ENCODE measurements at regions not wholly inside any gene's neighbourhood (a gene's known extent, or its start where the extent isn't known, plus 50 kb on each side); places are given as distances from the start of the nearest gene placed in this dataset.

DNA sequence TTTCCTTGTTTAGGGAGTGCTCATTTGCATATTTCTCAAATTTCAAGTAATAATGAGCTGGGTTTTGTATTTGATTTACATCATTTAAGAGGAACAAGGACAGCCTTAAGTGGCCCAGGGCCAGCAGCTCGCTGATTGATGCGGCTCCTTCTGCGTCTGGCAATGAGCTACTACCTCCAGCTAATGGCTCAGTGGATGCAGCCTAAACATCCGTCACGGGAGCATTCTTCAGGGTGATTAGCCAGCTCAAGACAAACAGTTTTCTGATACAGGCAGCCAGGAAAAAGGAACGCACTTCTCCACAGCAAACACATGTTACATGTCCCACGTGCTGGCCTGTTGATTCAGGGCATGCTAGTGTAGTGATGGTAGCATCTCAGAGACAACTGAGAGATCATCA lies 169.3 kb upstream of the TCERG1L start:
- DNase-seq (ENCODE audit: low spot score) (no peak), ATAC-seq (ENCODE audit: insufficient number of reproducible peaks, low FRiP score, low read depth) (no peak)
- Histone ChIP-seq H3K27ac (no peak overlapping the region), H3K4me1 (ENCODE audit: control insufficient read depth in 1 of 2, low read depth in 2 of 2) (no peaks in the 10 kb centered on the region), H3K36me3 (no peaks in the 10 kb centered on the region), H3K9me3 (no peaks in the 10 kb centered on the region), H3K4me3 (no peak overlapping the region), H3K27me3 (replicated peaks; ENCODE audit: insufficient read depth) (no peaks in the 10 kb centered on the region)
- TF ChIP-seq, protein P1, sequence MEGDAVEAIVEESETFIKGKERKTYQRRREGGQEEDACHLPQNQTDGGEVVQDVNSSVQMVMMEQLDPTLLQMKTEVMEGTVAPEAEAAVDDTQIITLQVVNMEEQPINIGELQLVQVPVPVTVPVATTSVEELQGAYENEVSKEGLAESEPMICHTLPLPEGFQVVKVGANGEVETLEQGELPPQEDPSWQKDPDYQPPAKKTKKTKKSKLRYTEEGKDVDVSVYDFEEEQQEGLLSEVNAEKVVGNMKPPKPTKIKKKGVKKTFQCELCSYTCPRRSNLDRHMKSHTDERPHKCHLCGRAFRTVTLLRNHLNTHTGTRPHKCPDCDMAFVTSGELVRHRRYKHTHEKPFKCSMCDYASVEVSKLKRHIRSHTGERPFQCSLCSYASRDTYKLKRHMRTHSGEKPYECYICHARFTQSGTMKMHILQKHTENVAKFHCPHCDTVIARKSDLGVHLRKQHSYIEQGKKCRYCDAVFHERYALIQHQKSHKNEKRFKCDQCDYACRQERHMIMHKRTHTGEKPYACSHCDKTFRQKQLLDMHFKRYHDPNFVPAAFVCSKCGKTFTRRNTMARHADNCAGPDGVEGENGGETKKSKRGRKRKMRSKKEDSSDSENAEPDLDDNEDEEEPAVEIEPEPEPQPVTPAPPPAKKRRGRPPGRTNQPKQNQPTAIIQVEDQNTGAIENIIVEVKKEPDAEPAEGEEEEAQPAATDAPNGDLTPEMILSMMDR (IDR thresholded peaks at IDR 0.05), result no peak

DNA sequence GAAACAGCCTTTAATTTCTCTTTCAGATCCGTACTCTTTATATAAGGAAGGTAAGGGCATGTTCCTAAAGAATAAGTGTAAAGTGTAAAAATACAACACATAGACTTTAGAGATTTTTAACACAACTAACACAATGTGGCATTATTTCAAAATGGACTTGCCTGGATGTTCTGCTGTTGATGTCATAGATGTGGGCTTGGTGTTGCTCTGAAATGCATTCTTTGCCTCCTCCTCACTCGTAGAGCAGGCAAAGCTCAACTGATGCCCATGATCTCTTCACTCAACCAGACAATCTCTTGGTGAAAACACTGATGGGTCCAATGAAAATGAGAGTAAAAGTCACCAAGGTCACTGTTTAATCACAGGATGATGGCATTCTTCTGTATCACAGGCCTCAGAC lies 174.2 kb upstream of the TCERG1L start:
- no peaks in the 10 kb centered on the region for H3K27me3 ChIP-seq (replicated peaks; ENCODE audit: insufficient read depth)
- H3K4me3 ChIP-seq, result no peak overlapping the region
- ATAC-seq (ENCODE audit: insufficient number of reproducible peaks, low FRiP score, low read depth), result no peak
- TF ChIP-seq, protein P1 (IDR thresholded peaks at IDR 0.05), result no peak
- no peaks in the 10 kb centered on the region for H3K9me3 ChIP-seq
- DNase-seq (ENCODE audit: low spot score), result no peak
- H3K27ac ChIP-seq, result no peak overlapping the region
- no peaks in the 10 kb centered on the region for H3K4me1 ChIP-seq (ENCODE audit: control insufficient read depth in 1 of 2, low read depth in 2 of 2)
- H3K36me3 ChIP-seq, result no peaks in the 10 kb centered on the region

DNA sequence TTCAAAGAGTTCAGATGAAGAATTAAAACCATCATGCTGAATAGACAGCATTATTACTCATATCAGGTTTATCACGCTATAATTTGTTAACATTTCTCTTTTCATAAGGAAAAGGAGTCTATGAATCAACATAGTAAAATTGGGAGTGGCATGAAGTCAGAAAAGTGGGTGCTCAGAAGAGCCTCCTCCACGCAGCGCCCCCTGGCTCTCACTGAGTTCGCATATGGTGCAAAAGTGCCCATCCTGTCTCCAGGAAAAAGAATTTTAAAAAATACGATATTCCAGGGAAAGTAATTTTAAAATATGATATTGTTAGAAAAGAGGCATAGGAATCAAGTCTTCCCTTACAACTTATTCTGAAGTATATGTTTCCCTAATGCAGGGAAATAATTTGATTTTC lies 176.3 kb upstream of the TCERG1L start:
- Histone ChIP-seq H3K4me1 (ENCODE audit: control insufficient read depth in 1 of 2, low read depth in 2 of 2) (no peaks in the 10 kb centered on the region), H3K27ac (no peak overlapping the region), H3K9me3 (no peaks in the 10 kb centered on the region), H3K27me3 (replicated peaks; ENCODE audit: insufficient read depth) (no peaks in the 10 kb centered on the region), H3K36me3 (no peaks in the 10 kb centered on the region), H3K4me3 (no peak overlapping the region)
- DNase-seq (ENCODE audit: low spot score), result no peak
- TF ChIP-seq, protein P1 (IDR thresholded peaks at IDR 0.05), result no peak
- ATAC-seq (ENCODE audit: insufficient number of reproducible peaks, low FRiP score, low read depth), result no peak

DNA sequence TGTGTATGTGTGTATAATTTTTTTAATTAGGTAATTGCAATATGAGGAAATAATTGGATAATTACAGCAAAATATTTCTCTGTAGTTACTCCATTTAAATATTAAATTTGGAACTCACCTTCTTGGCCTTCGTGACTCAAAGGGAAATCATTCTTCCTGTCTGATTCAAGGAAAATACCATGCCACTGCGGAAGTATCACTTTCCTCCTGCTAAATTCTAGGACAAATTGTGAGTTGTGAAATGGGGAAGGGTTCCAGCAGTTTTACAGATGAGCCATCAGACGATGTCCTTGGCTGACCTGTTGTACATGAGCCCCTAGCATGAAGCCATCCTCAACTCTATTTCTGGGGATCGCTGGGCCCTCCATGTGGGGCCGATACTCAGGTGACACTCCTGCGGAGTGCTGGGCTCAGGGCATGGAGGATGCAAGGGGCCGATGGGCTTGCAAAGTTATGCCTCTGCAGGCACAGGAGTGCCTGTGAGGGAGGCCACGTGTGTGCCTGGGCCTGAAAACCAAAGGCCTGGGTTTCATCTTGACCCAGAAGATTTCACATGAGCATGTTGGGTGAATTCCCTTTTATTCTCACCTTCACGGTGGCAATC lies 179.6 kb upstream of the TCERG1L start:
- Histone ChIP-seq H3K9me3 (no peaks in the 10 kb centered on the region), H3K27ac (no peak overlapping the region), H3K36me3 (no peaks in the 10 kb centered on the region), H3K4me1 (ENCODE audit: control insufficient read depth in 1 of 2, low read depth in 2 of 2) (no peaks in the 10 kb centered on the region), H3K4me3 (no peak overlapping the region), H3K27me3 (replicated peaks; ENCODE audit: insufficient read depth) (no peaks in the 10 kb centered on the region)
- TF ChIP-seq, protein P1 (IDR thresholded peaks at IDR 0.05), result no peak
- no peak for DNase-seq (ENCODE audit: low spot score)
- no peak for ATAC-seq (ENCODE audit: insufficient number of reproducible peaks, low FRiP score, low read depth)

DNA sequence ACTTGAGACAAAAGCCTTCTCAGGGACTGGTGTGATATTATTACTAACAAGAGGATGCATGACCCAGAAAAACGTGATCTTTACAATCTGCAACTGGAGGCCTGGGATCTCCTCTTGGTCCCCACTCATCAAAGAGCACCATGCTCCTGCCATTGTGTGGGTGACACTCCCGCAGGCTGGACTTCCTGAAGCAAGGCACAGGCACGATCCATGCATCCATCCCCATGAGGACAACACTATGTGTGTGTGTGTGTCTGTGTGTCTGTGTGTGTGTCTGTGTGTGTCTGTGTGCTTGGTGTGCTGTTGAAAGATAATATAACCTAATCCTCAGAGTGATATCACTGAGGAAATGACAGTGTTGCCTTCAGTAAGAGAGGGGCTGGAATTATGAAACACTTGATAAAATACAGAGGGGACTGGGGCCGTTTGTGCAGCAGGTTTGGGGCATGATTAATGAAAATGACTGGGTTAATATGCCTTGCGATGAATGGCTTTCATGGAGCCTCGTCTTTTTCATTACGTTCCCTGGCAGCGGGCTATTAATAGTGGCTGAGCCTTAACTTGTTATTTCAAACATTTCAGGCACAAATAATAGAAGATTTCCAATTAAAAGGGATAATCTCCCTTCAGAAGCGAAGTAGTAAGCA lies 180.8 kb upstream of the TCERG1L start:
- TF ChIP-seq, protein P1 (IDR thresholded peaks at IDR 0.05), result no peak
- Histone ChIP-seq H3K27me3 (replicated peaks; ENCODE audit: insufficient read depth) (no peaks in the 10 kb centered on the region), H3K4me1 (ENCODE audit: control insufficient read depth in 1 of 2, low read depth in 2 of 2) (no peaks in the 10 kb centered on the region), H3K36me3 (no peaks in the 10 kb centered on the region), H3K27ac (no peak overlapping the region), H3K4me3 (no peak overlapping the region), H3K9me3 (no peaks in the 10 kb centered on the region)
- no peak for ATAC-seq (ENCODE audit: insufficient number of reproducible peaks, low FRiP score, low read depth)
- no peak for DNase-seq (ENCODE audit: low spot score)

Data from thoracic aorta (tissue), 2 donors.